ENCODE measurements at regions not wholly inside any gene's neighbourhood (a gene's known extent, or its start where the extent isn't known, plus 50 kb on each side); places are given as distances from the start of the nearest gene placed in this dataset.

DNA sequence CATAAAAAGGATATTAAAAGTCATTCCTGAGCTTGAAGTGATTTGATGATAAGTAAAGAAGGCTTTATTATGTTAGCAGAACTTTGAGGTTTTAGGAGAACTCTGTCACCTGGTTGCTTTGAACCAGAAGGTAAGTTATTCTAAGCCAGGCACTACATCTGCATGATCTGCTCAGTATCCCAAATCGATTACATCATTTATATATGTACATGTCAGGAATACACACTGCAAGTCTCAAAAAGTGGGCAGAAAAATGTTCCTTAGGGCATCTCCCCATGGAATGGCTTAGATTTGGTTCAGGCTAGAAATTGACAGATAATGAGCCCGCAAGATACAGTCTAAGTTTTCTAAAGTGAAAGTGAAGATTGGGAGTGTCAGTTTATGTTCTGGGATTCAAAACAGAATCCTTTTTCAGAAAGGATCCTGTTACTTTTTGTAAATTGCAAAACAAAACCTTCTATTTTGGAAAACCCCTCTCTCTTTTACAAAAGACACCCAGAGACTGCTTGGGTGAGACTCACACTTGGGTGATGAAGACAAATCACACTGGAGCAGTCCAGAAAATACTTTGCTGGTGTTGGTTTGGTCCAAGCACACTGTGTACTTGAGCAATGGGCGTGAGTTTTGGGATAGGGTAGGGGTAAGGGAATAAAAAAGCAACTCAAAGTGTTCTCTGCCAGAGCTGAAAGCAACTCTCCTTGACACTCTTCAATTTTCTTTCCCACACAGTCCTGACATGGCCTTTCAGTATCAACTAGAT, 114.5 kb downstream of the FOXD1 start:
- DNase-seq: no peak
- Histone ChIP-seq H3K4me1 (ENCODE audit: low read length) (no peaks in the 10 kb centered on the region), H3K79me2 (ENCODE audit: low read length) (no peaks in the 10 kb centered on the region), H3K9ac (ENCODE audit: low read length) (no peak overlapping the region), H3K9me3 (replicated peaks; ENCODE audit: insufficient read depth, low read length) (no peaks in the 10 kb centered on the region), H2AFZ (ENCODE audit: low read length) (no peak overlapping the region), H3K27me3 (replicated peaks; ENCODE audit: insufficient read depth, low read length) (no peaks in the 10 kb centered on the region), H3K4me3 (ENCODE audit: low read length) (no peak overlapping the region), H3F3A (ENCODE audit: insufficient read depth, low read length) (no peaks in the 10 kb centered on the region), H3K36me3 (replicated peaks; ENCODE audit: insufficient read depth, low read length) (no peaks in the 10 kb centered on the region), H3K27ac (ENCODE audit: low read length) (no peak overlapping the region), H3K9me2 (replicated peaks; ENCODE audit: insufficient read depth, low read length) (no peaks in the 10 kb centered on the region), H3K4me2 (ENCODE audit: low read depth, low read length) (no peak overlapping the region), H4K20me1 (ENCODE audit: insufficient read depth, low read length) (no peaks in the 10 kb centered on the region)
- TF ChIP-seq EZH2phosphoT487 (IDR thresholded peaks at IDR 0.05; ENCODE audit: low read length) (no peak), EZH2 (optimal IDR thresholded peaks at IDR 0.05; ENCODE audit: low read depth, low read length) (no peak)
- TF ChIP-seq, protein P1, sequence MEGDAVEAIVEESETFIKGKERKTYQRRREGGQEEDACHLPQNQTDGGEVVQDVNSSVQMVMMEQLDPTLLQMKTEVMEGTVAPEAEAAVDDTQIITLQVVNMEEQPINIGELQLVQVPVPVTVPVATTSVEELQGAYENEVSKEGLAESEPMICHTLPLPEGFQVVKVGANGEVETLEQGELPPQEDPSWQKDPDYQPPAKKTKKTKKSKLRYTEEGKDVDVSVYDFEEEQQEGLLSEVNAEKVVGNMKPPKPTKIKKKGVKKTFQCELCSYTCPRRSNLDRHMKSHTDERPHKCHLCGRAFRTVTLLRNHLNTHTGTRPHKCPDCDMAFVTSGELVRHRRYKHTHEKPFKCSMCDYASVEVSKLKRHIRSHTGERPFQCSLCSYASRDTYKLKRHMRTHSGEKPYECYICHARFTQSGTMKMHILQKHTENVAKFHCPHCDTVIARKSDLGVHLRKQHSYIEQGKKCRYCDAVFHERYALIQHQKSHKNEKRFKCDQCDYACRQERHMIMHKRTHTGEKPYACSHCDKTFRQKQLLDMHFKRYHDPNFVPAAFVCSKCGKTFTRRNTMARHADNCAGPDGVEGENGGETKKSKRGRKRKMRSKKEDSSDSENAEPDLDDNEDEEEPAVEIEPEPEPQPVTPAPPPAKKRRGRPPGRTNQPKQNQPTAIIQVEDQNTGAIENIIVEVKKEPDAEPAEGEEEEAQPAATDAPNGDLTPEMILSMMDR (IDR thresholded peaks at IDR 0.05; ENCODE audit: low read length): no peak

DNA sequence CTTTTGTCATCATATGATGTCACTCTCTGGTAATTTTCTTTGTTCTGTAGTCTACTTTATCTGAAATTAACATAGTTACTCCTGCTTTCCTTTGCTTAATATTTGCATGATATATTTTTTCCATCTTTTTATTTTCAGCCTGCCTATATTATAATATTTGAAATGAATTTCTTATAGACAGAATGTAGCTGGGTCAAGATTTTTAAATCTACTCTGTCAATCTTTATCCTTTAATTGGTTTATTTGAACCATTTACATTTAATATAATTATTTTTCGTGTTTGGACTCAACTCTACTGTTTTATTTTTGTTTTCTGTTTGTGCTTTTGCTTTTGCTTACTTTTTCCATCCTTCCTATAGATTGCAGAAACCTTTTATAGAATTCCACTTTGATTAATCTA, 118.0 kb downstream of the FOXD1 start:
- Histone ChIP-seq H3K9me2 (replicated peaks; ENCODE audit: insufficient read depth, low read length) (no peaks in the 10 kb centered on the region), H3K27me3 (replicated peaks; ENCODE audit: insufficient read depth, low read length) (no peaks in the 10 kb centered on the region), H4K20me1 (ENCODE audit: insufficient read depth, low read length) (no peaks in the 10 kb centered on the region), H3K9me3 (replicated peaks; ENCODE audit: insufficient read depth, low read length) (no peaks in the 10 kb centered on the region), H3K4me3 (ENCODE audit: low read length) (no peak overlapping the region), H3K36me3 (replicated peaks; ENCODE audit: insufficient read depth, low read length) (no peaks in the 10 kb centered on the region), H3K9ac (ENCODE audit: low read length) (no peak overlapping the region), H3K27ac (ENCODE audit: low read length) (no peak overlapping the region), H2AFZ (ENCODE audit: low read length) (no peak overlapping the region), H3K4me1 (ENCODE audit: low read length) (no peaks in the 10 kb centered on the region), H3F3A (ENCODE audit: insufficient read depth, low read length) (no peaks in the 10 kb centered on the region), H3K4me2 (ENCODE audit: low read depth, low read length) (no peak overlapping the region), H3K79me2 (ENCODE audit: low read length) (no peaks in the 10 kb centered on the region)
- DNase-seq: no peak
- TF ChIP-seq EZH2 (optimal IDR thresholded peaks at IDR 0.05; ENCODE audit: low read depth, low read length): no peak
- TF ChIP-seq, protein P1 (IDR thresholded peaks at IDR 0.05; ENCODE audit: low read length): no peak
- no peak for TF ChIP-seq EZH2phosphoT487 (IDR thresholded peaks at IDR 0.05; ENCODE audit: low read length)

DNA sequence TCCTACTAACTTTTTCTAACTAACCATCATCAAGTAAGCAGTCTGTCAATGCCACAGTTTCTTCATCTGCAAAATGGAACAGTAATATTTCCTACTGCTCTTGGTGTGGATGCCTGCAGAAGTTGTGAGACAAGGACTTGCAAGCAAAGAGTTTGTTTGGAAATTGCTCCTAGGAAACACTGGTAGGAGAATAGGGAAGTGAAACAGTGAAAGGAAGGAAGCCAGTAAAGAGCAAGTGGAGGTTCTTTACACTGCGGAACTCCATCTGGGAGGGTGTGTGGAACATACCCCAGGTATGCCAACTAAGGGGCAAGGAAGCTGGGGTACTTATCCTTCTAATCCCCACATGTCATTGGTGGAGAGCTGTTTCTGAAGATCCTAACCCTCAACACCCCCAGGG, 119.9 kb downstream of the FOXD1 start:
- no peak overlapping the region for H3K27ac ChIP-seq (ENCODE audit: low read length)
- no peak overlapping the region for H3K9ac ChIP-seq (ENCODE audit: low read length)
- H3K4me1 ChIP-seq (ENCODE audit: low read length): no peaks in the 10 kb centered on the region
- no peak overlapping the region for H2AFZ ChIP-seq (ENCODE audit: low read length)
- no peaks in the 10 kb centered on the region for H3F3A ChIP-seq (ENCODE audit: insufficient read depth, low read length)
- H3K4me3 ChIP-seq (ENCODE audit: low read length): no peak overlapping the region
- H3K9me3 ChIP-seq (replicated peaks; ENCODE audit: insufficient read depth, low read length): no peaks in the 10 kb centered on the region
- H3K36me3 ChIP-seq (replicated peaks; ENCODE audit: insufficient read depth, low read length): no peaks in the 10 kb centered on the region
- H3K79me2 ChIP-seq (ENCODE audit: low read length): no peaks in the 10 kb centered on the region
- no peak for DNase-seq
- no peaks in the 10 kb centered on the region for H3K27me3 ChIP-seq (replicated peaks; ENCODE audit: insufficient read depth, low read length)
- TF ChIP-seq, protein P1 (IDR thresholded peaks at IDR 0.05; ENCODE audit: low read length): no peak
- TF ChIP-seq EZH2phosphoT487 (IDR thresholded peaks at IDR 0.05; ENCODE audit: low read length): no peak
- TF ChIP-seq EZH2 (optimal IDR thresholded peaks at IDR 0.05; ENCODE audit: low read depth, low read length): no peak
- no peaks in the 10 kb centered on the region for H4K20me1 ChIP-seq (ENCODE audit: insufficient read depth, low read length)
- H3K4me2 ChIP-seq (ENCODE audit: low read depth, low read length): no peak overlapping the region
- no peaks in the 10 kb centered on the region for H3K9me2 ChIP-seq (replicated peaks; ENCODE audit: insufficient read depth, low read length)

Measured in MM.1S (cell line).